T1000 (cell line): ENCODE measurements at regions not wholly inside any gene's neighbourhood (a gene's known extent, or its start where the extent isn't known, plus 50 kb on each side); places are given as distances from the start of the nearest gene placed in this dataset.

Source experiments
- DNase-seq: peaks from one replicate; lab custom pipeline; 2025; ENCODE audit warnings: mixed read lengths; lab: John Stamatoyannopoulos, UW

DNA sequence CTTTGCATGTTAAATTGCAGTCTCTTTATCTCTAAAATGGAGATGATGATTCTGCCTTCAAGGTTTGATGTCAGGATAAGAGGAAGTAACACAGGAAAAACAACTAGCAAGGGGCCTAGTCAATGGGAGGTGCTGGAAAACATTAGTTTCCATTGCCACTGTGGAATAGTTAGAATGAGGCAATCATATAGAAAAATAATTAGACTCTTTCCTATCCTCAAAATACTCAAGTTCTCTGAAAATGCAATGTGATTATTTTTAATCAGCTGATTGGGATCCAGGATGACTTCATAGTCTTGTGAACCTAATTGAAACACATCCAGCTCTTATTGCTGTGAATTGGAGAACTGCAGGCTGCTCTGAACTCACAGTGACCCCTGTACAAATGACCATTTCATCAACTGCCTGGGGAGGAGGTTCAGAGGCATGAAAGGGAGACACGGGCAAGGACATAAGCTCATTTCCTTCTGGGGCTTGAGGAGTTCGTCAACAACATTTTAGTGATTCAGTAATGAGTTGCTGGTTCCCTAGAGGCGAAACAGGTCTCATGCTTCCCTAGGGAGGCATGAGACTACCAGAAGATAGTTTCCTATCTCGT is 422.5 kb downstream of the LPIN1 start:
- no peak for DNase-seq

GRCh38 chr2:12169721-12170120 is 423.3 kb downstream of the LPIN1 start:
- peak; percentile 22 for DNase-seq

GRCh38 chr2:12170121-12170520 is 423.7 kb downstream of the LPIN1 start:
- DNase-seq, result no peak

DNA sequence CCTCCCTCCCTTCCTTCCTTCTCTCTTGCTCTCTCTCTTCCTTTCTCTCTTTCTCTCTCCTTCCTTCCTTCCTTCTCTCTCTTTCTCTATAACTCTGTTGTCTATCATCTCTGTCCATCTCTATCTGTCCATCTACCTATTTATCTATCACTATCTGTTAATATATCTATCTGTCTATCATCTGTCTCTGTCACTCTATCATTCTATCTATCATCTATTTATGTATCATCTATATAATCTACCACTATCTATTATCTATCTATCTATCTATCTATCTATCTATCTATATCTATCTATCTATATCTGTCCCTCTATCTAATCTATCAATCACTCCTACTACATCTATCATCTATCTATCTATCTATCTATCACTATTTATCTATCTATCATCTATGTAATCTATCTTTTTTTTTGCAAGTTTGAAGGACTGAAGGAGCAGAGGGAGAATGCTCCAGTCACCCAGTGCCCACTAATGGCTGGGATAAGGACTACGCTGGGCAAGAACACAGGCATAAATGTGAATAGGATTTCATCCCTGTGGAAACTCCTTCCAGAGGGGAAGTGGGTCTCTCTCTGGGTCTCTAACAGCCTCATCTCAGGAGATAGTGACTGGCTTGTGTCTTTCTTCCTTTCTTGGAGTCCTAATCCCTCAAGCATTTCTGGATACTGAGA is 427.0 kb downstream of the LPIN1 start:
- no peak for DNase-seq

- DNase-seq, result no peak
Observed at GRCh38 chr2:12173943-12174340, 427.5 kb downstream of the LPIN1 start.

GRCh38 chr2:12175323-12175722 is 428.9 kb downstream of the LPIN1 start:
- no peak for DNase-seq

DNA sequence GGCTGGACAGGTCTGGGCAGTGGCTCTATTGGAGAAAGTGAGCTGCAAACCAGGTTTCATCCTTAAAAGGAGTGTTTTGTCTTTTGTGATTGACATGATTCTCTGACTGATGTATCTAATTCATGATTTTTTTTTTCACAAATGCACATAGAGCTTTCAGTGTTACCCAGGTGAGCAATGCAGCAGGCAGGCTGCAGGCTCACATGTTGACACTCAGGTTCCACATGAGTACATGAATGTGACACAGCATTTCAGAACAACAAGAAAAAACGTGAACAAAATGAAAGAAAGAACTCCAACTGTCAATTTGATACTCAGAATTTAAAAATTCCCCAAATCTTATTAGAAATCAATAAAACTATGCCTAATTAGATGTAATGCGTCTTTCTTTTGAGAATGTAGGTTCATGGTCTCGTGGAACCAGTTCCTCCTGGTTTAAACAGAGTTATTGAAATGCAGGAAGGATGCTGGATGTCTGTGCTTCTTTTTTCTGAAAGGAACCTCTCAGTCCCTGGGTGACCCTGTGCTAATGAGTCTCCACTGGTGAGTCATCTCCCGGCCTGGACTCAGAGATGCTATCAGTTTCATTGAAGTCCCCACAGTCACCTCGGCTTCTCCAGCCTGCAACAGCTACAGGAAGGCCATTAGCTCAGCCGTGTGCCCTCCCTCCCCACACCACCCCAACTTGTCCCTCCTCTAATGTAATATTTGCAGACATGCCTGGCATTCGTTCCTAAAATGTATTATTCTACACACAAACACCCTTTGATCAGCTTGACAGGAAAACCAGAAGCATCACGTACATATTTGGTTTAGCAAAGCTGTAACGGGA is 430.4 kb downstream of the LPIN1 start:
- peak; percentile 38 for DNase-seq

DNA sequence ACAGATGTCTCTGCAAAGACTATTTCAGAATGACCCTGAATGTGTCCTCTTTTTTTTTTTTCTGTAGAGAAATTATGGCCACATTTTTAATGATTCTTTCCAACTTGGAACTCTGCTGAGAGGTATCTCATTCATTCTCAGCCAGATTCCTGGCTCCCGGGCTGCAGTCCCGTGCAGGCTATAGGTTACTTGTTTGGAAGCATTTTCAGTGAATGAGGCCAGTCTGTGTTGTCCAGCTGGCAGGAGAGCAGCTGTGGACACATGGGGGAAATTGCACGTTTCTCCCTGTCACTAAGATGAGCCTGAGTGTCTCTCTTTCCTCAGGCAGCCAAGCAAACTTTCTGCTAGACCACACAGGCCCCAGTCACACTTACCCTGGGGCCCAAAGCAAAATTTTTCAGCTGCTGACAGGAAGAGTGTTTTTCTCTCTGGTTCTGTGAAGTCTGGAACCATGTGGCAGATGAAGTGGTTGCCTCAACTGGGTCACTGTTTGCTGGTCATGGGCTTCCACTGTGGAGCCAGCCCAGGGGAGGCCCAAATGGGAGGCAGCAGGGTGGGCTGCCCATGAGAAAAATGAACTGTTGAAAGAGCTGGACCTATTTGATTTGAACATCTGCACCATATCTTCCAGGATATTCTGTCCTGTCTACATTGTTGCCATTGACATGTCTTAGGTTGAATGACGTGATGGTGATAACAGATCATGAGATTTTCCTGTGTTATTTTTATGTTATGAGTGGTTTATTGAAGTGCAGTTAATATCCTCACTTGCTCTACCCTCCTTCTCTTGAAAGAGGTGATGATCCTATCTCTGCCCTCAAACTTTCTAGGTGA is 431.2 kb downstream of the LPIN1 start:
- no peak for DNase-seq

DNA sequence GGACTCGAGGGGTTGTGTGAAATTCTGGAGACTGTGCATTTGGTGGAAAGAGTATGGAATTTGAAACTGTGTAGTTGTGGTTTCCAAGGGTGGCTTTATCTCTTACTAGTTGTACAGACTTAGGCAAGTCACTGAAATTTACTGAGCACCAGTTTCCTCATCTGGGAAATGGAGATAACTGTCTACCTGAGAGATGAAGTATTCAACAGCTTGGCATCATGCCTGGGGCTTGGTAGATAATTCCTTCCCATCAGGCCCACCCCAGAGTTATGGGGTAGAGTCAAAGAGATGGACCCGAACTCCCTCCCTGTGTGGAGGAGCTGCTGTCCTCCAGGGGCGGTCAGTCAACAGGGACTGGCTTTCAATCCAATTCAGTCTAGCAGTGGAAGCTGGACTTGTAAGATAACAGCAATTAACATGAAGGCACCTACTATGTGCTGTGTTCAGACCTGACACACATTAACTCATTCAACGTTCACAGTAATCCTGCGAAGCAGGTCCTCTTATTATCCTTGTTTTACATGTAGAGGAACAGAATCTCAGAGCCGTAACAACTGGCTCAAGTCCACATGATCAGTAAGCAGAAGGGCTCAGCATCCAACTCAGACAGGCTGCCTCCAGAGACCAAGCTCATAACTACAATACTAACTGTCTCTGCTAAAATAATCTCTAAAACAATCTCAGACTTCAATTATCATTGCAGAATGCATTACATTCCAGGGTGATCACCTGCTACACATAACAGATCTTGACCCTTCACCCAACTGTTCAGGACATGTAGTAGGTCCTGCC is 432.1 kb downstream of the LPIN1 start:
- no peak for DNase-seq

GRCh38 chr2:12180031-12180430 is 433.6 kb downstream of the LPIN1 start:
- no peak for DNase-seq

GRCh38 chr2:12183032-12183645 is 436.7 kb downstream of the LPIN1 start:
- no peak for DNase-seq

DNA sequence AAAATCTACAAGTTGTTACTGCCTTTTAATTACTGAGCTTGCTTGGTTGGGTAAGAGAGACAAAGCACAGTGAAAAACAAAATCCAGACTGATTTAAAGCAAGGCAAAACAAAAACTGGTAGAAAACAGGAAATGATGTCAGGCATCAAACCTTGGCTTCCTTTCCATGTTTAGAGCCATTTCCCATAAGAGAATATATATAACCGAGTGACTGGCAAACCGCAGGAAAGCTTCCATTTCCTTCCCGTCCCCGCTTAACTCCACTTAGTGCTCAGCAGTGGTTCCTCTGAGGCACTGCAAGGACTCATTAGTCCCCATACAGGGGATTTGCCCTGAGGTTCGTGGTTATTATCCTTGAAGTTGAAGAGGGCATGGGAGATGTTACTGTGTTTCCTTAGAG is 446.3 kb downstream of the LPIN1 start:
- DNase-seq, result no peak

GRCh38 chr2:12194968-12195367 is 448.5 kb downstream of the LPIN1 start:
- no peak for DNase-seq

GRCh38 chr2:12196495-12196894 is 450.1 kb downstream of the LPIN1 start:
- no peak for DNase-seq

GRCh38 chr2:12197133-12197532 is 450.7 kb downstream of the LPIN1 start:
- DNase-seq, result no peak

DNA sequence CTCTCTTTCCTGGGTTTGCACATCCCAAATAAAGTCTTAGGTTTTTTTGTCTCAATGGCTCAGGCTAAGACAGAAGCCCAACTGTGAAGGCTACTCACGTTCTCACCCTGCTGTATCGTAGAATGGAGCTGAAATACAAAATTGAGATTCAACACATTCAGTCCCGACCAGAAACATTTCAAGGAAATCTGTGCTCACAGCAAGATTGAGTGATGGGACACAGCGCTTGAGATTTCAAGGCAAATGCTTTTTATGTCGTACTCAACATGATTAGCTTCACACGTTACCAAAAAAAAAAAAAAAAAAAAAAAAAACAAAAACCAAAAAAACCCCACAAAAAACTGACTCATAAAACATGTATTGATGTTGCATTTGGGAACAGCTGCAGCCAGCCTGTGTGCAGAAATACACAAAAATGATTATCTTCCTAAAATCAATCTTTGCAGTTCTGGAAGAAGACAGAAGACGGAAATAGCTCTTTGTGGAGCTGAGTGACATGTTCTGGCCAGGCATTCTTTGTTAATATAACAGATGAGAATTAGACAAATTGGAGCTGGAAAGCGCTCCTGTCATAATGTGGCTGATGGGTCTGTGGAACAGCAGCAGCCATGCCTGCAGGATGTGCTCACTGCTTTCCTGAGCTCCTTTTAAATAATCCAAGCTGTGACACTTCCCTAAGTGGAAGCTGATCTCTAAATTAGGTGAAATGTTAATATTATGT is 453.2 kb downstream of the LPIN1 start:
- no peak for DNase-seq

DNA sequence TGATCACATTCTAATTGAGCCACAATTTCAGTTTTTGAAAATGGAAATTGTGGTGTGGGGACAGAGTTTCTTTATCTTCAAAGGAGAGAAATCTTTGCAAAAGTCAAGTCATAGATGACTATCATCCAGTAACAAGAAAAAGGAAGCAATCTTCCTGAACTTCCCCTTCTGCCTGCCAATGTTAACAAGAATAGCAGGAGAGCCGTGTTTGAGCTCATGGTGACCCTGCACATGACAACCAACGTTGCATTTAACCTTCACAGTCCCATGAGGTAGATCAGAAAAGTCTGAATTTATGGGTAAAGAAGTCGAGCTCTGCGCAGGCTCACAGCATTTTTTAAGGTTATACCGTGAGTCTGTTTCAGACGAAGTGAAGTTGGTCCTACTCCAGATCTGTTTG is 454.9 kb downstream of the LPIN1 start:
- DNase-seq, result no peak

GRCh38 chr2:12202313-12203075 is 456.1 kb downstream of the LPIN1 start:
- DNase-seq, result no peak

DNA sequence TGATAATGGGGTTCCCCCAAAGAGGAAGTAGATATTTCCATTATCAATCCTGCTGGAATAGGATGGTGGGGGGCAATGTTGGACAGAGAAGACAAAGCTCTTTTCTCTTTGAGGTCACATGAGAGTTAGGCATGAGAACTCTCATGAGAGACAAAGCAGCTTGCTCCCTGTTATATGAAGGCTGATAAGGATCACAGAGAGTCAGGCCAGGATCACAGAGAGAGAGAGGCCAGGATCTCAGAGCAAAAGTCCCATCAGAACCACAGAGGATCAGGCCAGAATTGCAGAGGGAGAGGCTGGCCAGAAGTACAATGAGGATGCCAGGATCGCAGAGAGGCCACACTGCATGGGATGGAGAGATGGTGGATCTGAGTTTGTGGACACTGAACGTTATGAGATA is 457.1 kb downstream of the LPIN1 start:
- DNase-seq, result no peak

DNA sequence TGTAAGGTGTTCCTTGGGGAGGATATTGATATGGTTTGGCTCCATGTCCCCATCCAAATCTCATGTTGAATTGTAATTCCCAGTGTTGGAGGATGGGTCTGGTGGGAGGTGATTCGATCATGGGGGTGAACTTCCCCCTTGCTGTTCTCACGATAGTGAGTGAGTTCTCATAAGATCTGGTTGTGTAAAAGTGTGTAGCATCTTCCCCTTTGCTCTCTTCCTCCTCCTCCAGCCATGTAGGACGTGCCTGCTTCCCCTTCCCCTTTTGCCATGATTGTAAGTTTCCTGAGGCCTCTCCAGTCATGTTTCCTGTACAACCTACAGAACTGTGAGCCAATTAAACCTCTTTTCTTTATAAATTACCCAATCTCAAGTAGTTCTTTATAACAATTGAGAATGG is 458.7 kb downstream of the LPIN1 start:
- no peak for DNase-seq
